IMR-90 (cell line): ENCODE measurements at regions not wholly inside any gene's neighbourhood (a gene's known extent, or its start where the extent isn't known, plus 50 kb on each side); places are given as distances from the start of the nearest gene placed in this dataset.

ENCODE experiments used
- ATAC-seq: fragments of 200-7000 bp; cut with Tn5 transposase; 2 replicates; pipeline ENCODE4 v1.9.1; 2020; ENCODE audit warnings: low read depth, mild to moderate bottlenecking, moderate library complexity
- BruUV-seq: library from RNA; stranded (reverse); fragments of 400-500 nt; replicated peaks from 2 replicates; lab custom pipeline; 2021; lab: Mats Ljungman, UMichigan
- CTCF ChIA-PET: fragments of 300-600 bp; formaldehyde crosslinking; extraction: SDS; loops from one replicate; lab custom pipeline; 2021; ENCODE audit warnings: antibody characterized with exemption; lab: Yijun Ruan, JAX
- POLR2A ChIA-PET: fragments of 300-600 bp; sonication (Branson Sonifier 250); formaldehyde crosslinking; loops from one replicate; lab custom pipeline; 2022; ENCODE audit warnings: antibody characterized with exemption; ENCODE audit not compliant: unreplicated experiment; lab: Charles Lee
- DNase-seq: peaks from one replicate; pipeline ENCODE4 v3.0.0; 2013
- H2AFZ ChIP-seq: replicated peaks from 2 replicates; pipeline ENCODE3; 2013; ENCODE audit warnings: low read length, mild to moderate bottlenecking; ENCODE audit not compliant: poor library complexity
- H2AK5ac ChIP-seq: 2 replicates; pipeline ENCODE4 v1.6.1; 2013; ENCODE audit warnings: low read depth, low read length, inconsistent platforms
- H2AK9ac ChIP-seq: replicated peaks from 2 replicates; pipeline ENCODE3; 2013; ENCODE audit warnings: mild to moderate bottlenecking, low read depth, low read length, moderate library complexity; ENCODE audit not compliant: poor library complexity
- H2BK120ac ChIP-seq: 2 replicates; pipeline ENCODE4 v1.6.1; 2013; ENCODE audit warnings: low read depth, low read length, inconsistent platforms
- H2BK15ac ChIP-seq: 3 replicates; pipeline ENCODE4 v1.6.1; 2013; ENCODE audit warnings: low read depth, low read length, inconsistent platforms
- H2BK20ac ChIP-seq: 2 replicates; pipeline ENCODE4 v1.6.1; 2013; ENCODE audit warnings: low read depth, mild to moderate bottlenecking, inconsistent platforms, low read length, moderate library complexity
- H2BK5ac ChIP-seq: 2 replicates; pipeline ENCODE4 v1.6.1; 2013; ENCODE audit warnings: mild to moderate bottlenecking, low read depth, low read length, inconsistent platforms; ENCODE audit not compliant: poor library complexity, severe bottlenecking
- H3K14ac ChIP-seq: replicated peaks from 2 replicates; pipeline ENCODE4 v1.6.1; 2013; ENCODE audit warnings: low read depth, low read length, inconsistent platforms
- H3K18ac ChIP-seq: 2 replicates; pipeline ENCODE4 v1.6.1; 2013; ENCODE audit warnings: low read depth, low read length, control low read depth
- H3K23ac ChIP-seq: 2 replicates; pipeline ENCODE4 v1.6.1; 2013; ENCODE audit warnings: low read depth, low read length, inconsistent platforms
- H3K27ac ChIP-seq: 2 replicates; pipeline ENCODE4 v1.5.1; 2013; ENCODE audit warnings: mild to moderate bottlenecking, control low read depth, low read length; ENCODE audit not compliant: insufficient read depth
- H3K27me3 ChIP-seq: 2 replicates; pipeline ENCODE4 v1.6.1; 2013; ENCODE audit warnings: low read length; ENCODE audit not compliant: control insufficient read depth, insufficient read depth
- H3K36me3 ChIP-seq: 2 replicates; pipeline ENCODE4 v1.6.1; 2013; ENCODE audit warnings: low read length, mixed read lengths; ENCODE audit not compliant: control insufficient read depth, insufficient read depth
- H3K4ac ChIP-seq: 2 replicates; pipeline ENCODE4 v1.6.1; 2013; ENCODE audit warnings: low read depth, low read length, inconsistent platforms
- H3K4me1 ChIP-seq: 2 replicates; pipeline ENCODE4 v1.6.1; 2013; ENCODE audit warnings: low read length, mixed read lengths; ENCODE audit not compliant: control insufficient read depth, insufficient read depth
- H3K4me2 ChIP-seq: 2 replicates; pipeline ENCODE4 v1.6.1; 2013; ENCODE audit warnings: low read depth, mild to moderate bottlenecking, control low read depth, low read length, moderate library complexity
- H3K4me3 ChIP-seq: 2 replicates; pipeline ENCODE4 v1.5.1; 2013; ENCODE audit warnings: low read depth, mild to moderate bottlenecking, control low read depth, low read length, moderate library complexity; ENCODE audit not compliant: insufficient read depth
- H3K56ac ChIP-seq: 2 replicates; pipeline ENCODE4 v1.6.1; 2013; ENCODE audit warnings: low read length, inconsistent platforms; ENCODE audit not compliant: insufficient read depth; ENCODE audit errors: extremely low read depth
- H3K79me1 ChIP-seq, 2 experiments: 2 replicates each; pipeline ENCODE4 v1.6.1; 2013; ENCODE audit warnings: low read length in 2 of 2, inconsistent platforms in 1 of 2, low read depth in 1 of 2
- H3K9ac ChIP-seq: 2 replicates; pipeline ENCODE4 v1.6.1; 2013; ENCODE audit warnings: low read depth, low read length, control low read depth
- H3K9me1 ChIP-seq: 2 replicates; pipeline ENCODE4 v1.6.1; 2013; ENCODE audit warnings: low read length, inconsistent platforms; ENCODE audit not compliant: insufficient read depth
- H3K9me3 ChIP-seq: 2 replicates; pipeline ENCODE4 v1.6.1; 2013; ENCODE audit warnings: low read length; ENCODE audit not compliant: control insufficient read depth, insufficient read depth
- H4K20me1 ChIP-seq: 2 replicates; pipeline ENCODE4 v1.6.1; 2013; ENCODE audit warnings: low read length, inconsistent platforms; ENCODE audit not compliant: insufficient read depth
- H4K5ac ChIP-seq: 2 replicates; pipeline ENCODE4 v1.6.1; 2013; ENCODE audit warnings: mild to moderate bottlenecking, low read depth, low read length, control low read depth
- H4K8ac ChIP-seq, 2 experiments: 2 replicates each; pipeline ENCODE4 v1.6.1; 2013; ENCODE audit warnings: low read depth in 2 of 2, low read length in 2 of 2, control low read depth in 1 of 2, inconsistent platforms in 1 of 2
- H4K91ac ChIP-seq: 2 replicates; pipeline ENCODE4 v1.6.1; 2013; ENCODE audit warnings: low read depth, low read length, inconsistent platforms; ENCODE audit not compliant: insufficient read depth
- BHLHE40 ChIP-seq: fragments of 150-350 bp; IDR thresholded peaks from 2 replicates; pipeline ENCODE4 v1.6.1; 2016; ENCODE audit warnings: mild to moderate bottlenecking, low read depth, low read length
- CEBPB ChIP-seq: IDR thresholded peaks from 2 replicates; pipeline ENCODE4 v1.6.1; 2012; ENCODE audit warnings: low read depth, low read length, improper control_type of control experiment
- CHD1 ChIP-seq: IDR thresholded peaks from 2 replicates; pipeline ENCODE4 v1.6.1; 2012; ENCODE audit warnings: low read depth, low read length, improper control_type of control experiment
- FOS ChIP-seq: fragments of 150-350 bp; IDR thresholded peaks from 2 replicates; pipeline ENCODE4 v1.6.1; 2016; ENCODE audit warnings: low read depth, low read length
- MAFK ChIP-seq: IDR thresholded peaks from 2 replicates; pipeline ENCODE4 v1.6.1; 2012; ENCODE audit warnings: low read depth, low read length, improper control_type of control experiment
- MAZ ChIP-seq: IDR thresholded peaks from 2 replicates; pipeline ENCODE4 v1.6.1; 2012; ENCODE audit warnings: low read depth, mild to moderate bottlenecking, low read length, improper control_type of control experiment, moderate library complexity, borderline replicate concordance
- MXI1 ChIP-seq: IDR thresholded peaks from 2 replicates; pipeline ENCODE4 v1.6.1; 2012; ENCODE audit warnings: low read depth, mild to moderate bottlenecking, low read length, moderate library complexity, borderline replicate concordance
- NFE2L2 ChIP-seq: fragments of 150-350 bp; IDR thresholded peaks from 2 replicates; pipeline ENCODE4 v1.6.1; 2016; ENCODE audit warnings: low read depth, mild to moderate bottlenecking, low read length
- POLR2A ChIP-seq: IDR thresholded peaks from 2 replicates; pipeline ENCODE4 v1.6.1; 2012; ENCODE audit warnings: mild to moderate bottlenecking, low read depth, low read length
- RAD21 ChIP-seq: IDR thresholded peaks from 2 replicates; pipeline ENCODE4 v1.6.1; 2012; ENCODE audit warnings: low read length, improper control_type of control experiment
- RCOR1 ChIP-seq: IDR thresholded peaks from 2 replicates; pipeline ENCODE4 v1.6.1; 2012; ENCODE audit warnings: mild to moderate bottlenecking, low read length, improper control_type of control experiment; ENCODE audit not compliant: insufficient replicate concordance
- RFX5 ChIP-seq: IDR thresholded peaks from 2 replicates; pipeline ENCODE4 v1.8.0; 2012; ENCODE audit warnings: low read depth, mild to moderate bottlenecking, low read length, moderate library complexity
- SMC3 ChIP-seq: fragments of 150-350 bp; IDR thresholded peaks from 2 replicates; pipeline ENCODE4 v1.6.1; 2016; ENCODE audit warnings: low read depth, mild to moderate bottlenecking, antibody characterized with exemption, low read length, moderate library complexity
- WGBS, 2 experiments: methylation state at CpG; one replicate each; pipeline versions ENCODE4 v1.1.5 to v1.1.7; 2013; ENCODE audit warnings: missing lambda C conversion rate in 2 of 2; ENCODE audit not compliant: insufficient read length in 1 of 2; ENCODE audit errors: extremely low coverage in 2 of 2; 5-methylcytosine and 5-hydroxymethylcytosine counted together
- dilution Hi-C: fragments of 300-500 bp; cut with HindIII; formaldehyde crosslinking; loops from one replicate; pipeline ENCODE4 v1.14.3; 2018; ENCODE audit warnings: low sequenced_read_pairs; ENCODE audit not compliant: unreplicated experiment
- in situ Hi-C: fragments of 300-500 bp; cut with MboI; formaldehyde crosslinking; loops from 3 replicates; pipeline ENCODE4 v1.14.3; 2019; ENCODE audit warnings: low sequenced_read_pairs, inconsistent platforms, mixed read lengths
- intact Hi-C: fragments of 100-400 bp; cut with micrococcal nuclease; formaldehyde crosslinking; loops from 2 replicates; pipeline ENCODE4 v1.10.0; 2022
- TF ChIP-seq, protein P1 (sequence below): fragments of 150-350 bp; IDR thresholded peaks from 2 replicates; pipeline ENCODE4 v1.6.1; 2016; ENCODE audit warnings: low read depth, mild to moderate bottlenecking, low read length, moderate library complexity, borderline replicate concordance
- TF ChIP-seq, protein P2 (sequence below): conservative IDR thresholded peaks from 2 replicates; pipeline ENCODE4 v1.5.1; 2012; ENCODE audit warnings: mild to moderate bottlenecking, low read depth, low read length, improper control_type of control experiment
- TF ChIP-seq, protein P3 (sequence below): fragments of 150-350 bp; IDR thresholded peaks from 2 replicates; pipeline ENCODE4 v1.6.1; 2017; ENCODE audit warnings: mild to moderate bottlenecking, antibody characterized with exemption, low read length, low read depth

DNA sequence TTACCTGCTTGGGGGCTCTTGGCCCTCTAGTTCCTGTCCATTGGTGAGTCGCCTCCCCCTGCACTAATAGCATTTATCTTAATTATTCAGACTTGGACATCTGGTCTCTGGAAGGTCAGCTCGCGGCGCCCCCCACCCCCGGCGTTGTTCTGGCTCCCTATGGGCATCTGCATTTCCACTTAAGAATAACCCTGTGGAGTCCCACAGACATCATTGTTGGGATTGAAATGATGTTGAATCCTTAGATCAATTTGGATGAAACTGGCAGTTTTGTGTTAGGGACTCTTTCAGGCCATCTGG is 313.8 kb upstream of the HS6ST1 start:
- H3K56ac ChIP-seq = no peak overlapping the region
- no peaks in the 10 kb centered on the region for H3K36me3 ChIP-seq
- H2AFZ ChIP-seq = no peak overlapping the region
- no peak overlapping the region for H3K18ac ChIP-seq
- no peak overlapping the region for H3K9ac ChIP-seq
- no peak overlapping the region for H3K4ac ChIP-seq
- no peak overlapping the region for H4K5ac ChIP-seq
- H3K27ac ChIP-seq = no peak overlapping the region
- H2AK9ac ChIP-seq = no peak overlapping the region
- no peak for ATAC-seq
- ChIA-PET POLR2A (no interaction called here), CTCF (interaction anchor here (0.5 kb wide), 1 partner anchor 297 kb away, joined by 3 read pairs; no protein-coding TSS in a partner anchor)
- in situ Hi-C loops = no loop called here
- H4K8ac ChIP-seq = no peak overlapping the region
- no peaks in the 10 kb centered on the region for H3K4me1 ChIP-seq
- no peaks in the 10 kb centered on the region for H3K9me3 ChIP-seq
- H3K23ac ChIP-seq = no peak overlapping the region
- no peaks in the 10 kb centered on the region for H3K79me1 ChIP-seq
- H3K27me3 ChIP-seq = peaks cover 3% of the 10 kb centered on the region
- intact Hi-C loops = no loop called here
- H3K9me1 ChIP-seq = no peaks in the 10 kb centered on the region
- H3K4me3 ChIP-seq = no peak overlapping the region
- WGBS, 2 experiments = no CpG with 5 or more reads among the region's 6 CpGs
- TF ChIP-seq RCOR1 (no peak), MAZ (no peak), NFE2L2 (no peak), RFX5 (no peak), CEBPB (no peak), MXI1 (no peak), SMC3 (no peak), CHD1 (no peak), BHLHE40 (no peak), MAFK (no peak), FOS (no peak), POLR2A (no peak), RAD21 (no peak)
- TF ChIP-seq, protein P1, sequence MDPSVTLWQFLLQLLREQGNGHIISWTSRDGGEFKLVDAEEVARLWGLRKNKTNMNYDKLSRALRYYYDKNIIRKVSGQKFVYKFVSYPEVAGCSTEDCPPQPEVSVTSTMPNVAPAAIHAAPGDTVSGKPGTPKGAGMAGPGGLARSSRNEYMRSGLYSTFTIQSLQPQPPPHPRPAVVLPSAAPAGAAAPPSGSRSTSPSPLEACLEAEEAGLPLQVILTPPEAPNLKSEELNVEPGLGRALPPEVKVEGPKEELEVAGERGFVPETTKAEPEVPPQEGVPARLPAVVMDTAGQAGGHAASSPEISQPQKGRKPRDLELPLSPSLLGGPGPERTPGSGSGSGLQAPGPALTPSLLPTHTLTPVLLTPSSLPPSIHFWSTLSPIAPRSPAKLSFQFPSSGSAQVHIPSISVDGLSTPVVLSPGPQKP = no peak
- TF ChIP-seq, protein P2, sequence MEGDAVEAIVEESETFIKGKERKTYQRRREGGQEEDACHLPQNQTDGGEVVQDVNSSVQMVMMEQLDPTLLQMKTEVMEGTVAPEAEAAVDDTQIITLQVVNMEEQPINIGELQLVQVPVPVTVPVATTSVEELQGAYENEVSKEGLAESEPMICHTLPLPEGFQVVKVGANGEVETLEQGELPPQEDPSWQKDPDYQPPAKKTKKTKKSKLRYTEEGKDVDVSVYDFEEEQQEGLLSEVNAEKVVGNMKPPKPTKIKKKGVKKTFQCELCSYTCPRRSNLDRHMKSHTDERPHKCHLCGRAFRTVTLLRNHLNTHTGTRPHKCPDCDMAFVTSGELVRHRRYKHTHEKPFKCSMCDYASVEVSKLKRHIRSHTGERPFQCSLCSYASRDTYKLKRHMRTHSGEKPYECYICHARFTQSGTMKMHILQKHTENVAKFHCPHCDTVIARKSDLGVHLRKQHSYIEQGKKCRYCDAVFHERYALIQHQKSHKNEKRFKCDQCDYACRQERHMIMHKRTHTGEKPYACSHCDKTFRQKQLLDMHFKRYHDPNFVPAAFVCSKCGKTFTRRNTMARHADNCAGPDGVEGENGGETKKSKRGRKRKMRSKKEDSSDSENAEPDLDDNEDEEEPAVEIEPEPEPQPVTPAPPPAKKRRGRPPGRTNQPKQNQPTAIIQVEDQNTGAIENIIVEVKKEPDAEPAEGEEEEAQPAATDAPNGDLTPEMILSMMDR = no peak
- TF ChIP-seq, protein P3, sequence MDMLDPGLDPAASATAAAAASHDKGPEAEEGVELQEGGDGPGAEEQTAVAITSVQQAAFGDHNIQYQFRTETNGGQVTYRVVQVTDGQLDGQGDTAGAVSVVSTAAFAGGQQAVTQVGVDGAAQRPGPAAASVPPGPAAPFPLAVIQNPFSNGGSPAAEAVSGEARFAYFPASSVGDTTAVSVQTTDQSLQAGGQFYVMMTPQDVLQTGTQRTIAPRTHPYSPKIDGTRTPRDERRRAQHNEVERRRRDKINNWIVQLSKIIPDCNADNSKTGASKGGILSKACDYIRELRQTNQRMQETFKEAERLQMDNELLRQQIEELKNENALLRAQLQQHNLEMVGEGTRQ = no peak
- H4K91ac ChIP-seq = no peak overlapping the region
- H2AK5ac ChIP-seq = no peak overlapping the region
- no peak overlapping the region for H2BK120ac ChIP-seq
- no peaks in the 10 kb centered on the region for H4K20me1 ChIP-seq
- dilution Hi-C loops = no loop called here
- H2BK5ac ChIP-seq = no peak overlapping the region
- no peak overlapping the region for H2BK20ac ChIP-seq
- no peak overlapping the region for H3K14ac ChIP-seq
- BruUV-seq = no TSS peak
- no peak overlapping the region for H3K4me2 ChIP-seq
- DNase-seq = no peak
- no peak overlapping the region for H2BK15ac ChIP-seq
